ENCODE measurements at regions not wholly inside any gene's neighbourhood (a gene's known extent, or its start where the extent isn't known, plus 50 kb on each side); places are given as distances from the start of the nearest gene placed in this dataset.

DNA sequence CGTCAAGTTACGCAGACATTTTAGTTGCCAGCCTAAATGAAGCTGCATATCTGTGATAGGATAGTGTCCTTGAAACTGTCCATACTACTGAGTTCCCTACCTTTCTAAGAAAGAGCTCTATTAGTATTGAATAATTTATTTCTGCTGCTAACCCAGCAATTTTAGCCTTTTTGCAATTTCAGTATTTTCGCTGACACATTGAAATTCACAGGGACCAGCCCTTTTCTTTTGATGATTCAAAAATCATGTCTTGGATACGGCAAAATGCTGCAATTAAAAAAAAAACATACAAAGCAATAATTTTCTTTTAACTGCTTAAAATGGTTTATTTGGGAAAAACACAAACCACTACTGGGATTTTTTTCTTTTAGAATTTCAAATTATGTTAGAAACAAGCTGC lies 563.3 kb downstream of the TBC1D32 start:
- TF ChIP-seq CTCF (IDR thresholded peaks at IDR 0.05 in 2 of 3, conservative IDR thresholded peaks at IDR 0.05 in 1 of 3; ENCODE audit: insufficient read depth in 2 of 3, low read depth in 1 of 3, low read length in 3 of 3) (no peak), HNRNPK (IDR thresholded peaks at IDR 0.05; ENCODE audit: low read depth, low read length, poor library complexity, severe bottlenecking) (no peak), ELF1 (tag; IDR thresholded peaks at IDR 0.05) (no peak)
